HG02571 (cell line): ENCODE measurements at regions not wholly inside any gene's neighbourhood (a gene's known extent, or its start where the extent isn't known, plus 50 kb on each side); places are given as distances from the start of the nearest gene placed in this dataset.

Source experiments
- ATAC-seq: cut with Tn5 transposase; IDR thresholded peaks from one replicate; pipeline ENCODE4 v1.9.1; 2021; ENCODE audit warnings: mild to moderate bottlenecking, moderate library complexity; ENCODE audit not compliant: unreplicated experiment

DNA sequence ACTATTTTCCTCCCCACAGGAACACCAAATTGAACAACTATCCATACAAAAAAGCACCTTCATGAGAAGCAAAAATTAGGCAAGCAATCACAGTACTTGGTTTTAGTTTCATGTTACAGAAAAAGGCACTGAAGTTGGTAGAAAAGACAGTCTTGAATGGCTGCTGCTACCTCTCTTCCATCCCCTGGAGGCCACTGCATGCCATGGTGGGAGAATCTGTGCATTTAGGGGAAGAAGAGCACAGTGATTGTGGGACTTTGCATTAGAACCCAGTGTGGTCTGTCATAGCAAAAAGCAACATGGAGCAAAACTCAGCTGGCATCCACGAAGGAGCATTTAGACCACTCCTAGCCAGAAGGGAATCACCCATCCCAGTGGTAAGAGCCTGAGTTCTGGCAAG is 941.9 kb downstream of the PCDH18 start:
- ATAC-seq: no peak

DNA sequence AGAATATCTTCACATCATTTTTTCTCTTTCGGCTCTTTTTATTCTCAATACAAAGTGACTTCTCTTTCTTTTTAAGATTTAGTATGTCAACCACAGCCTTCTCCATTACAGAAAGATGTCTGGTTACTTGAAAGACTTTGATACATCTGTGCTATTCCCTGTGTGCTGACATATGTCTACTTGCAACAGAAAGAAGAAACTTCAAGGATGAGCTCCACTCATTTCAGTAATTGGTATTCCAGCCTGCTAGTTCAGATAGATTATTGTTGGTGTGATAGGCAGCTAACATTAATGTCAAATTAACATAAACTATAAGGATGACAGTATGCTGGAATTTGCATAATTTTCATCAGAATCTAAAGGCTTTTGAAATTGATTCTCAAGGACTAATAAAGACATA is 948.7 kb downstream of the PCDH18 start:
- ATAC-seq: no peak

DNA sequence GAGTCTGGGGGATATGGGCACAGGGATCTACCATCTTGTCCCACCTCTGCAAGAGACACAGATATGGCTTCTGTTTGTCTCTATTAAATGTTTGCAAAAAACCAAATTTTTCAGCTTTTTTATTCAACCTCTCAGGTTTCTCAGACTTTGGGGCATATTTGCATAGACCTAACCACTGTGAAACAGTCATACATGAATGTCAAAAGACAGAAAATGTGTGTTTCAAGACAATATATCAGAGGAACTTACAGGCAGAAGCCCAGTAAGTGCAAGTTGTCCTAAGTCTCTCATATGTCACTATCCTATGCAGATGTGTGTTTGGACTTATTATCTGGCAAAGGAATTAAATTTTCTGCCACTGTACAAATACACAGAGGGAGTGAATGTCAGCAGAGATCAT is 951.2 kb downstream of the PCDH18 start:
- ATAC-seq: no peak

- no peak for ATAC-seq
These were observed 957.1 kb downstream of the PCDH18 start for GRCh38 chr4:136575146-136575545.

- ATAC-seq: no peak
These were observed 958.8 kb downstream of the PCDH18 start for GRCh38 chr4:136573460-136573859.

DNA sequence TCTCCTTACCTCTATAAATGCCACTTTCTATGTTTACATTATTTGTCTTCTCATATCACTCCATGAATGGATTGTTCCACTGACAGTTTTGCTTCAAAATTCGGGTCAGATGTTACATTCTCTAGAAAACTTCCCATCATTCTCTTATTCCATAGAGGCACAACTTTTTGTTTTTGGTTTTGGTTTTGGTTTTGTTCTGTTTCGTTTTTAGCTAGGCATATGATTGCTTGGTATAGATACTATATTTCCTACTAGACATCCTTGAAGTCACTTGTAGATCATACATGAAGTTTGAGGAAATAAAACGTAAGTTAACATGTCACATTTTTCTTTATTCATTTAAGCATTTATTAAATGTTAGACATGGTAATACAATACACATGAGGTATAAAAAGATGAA is 961.0 kb downstream of the PCDH18 start:
- no peak for ATAC-seq

GRCh38 chr4:136562834-136563233 is 969.5 kb downstream of the PCDH18 start:
- ATAC-seq: no peak

- ATAC-seq: no peak
These were observed 973.3 kb downstream of the PCDH18 start for GRCh38 chr4:136558940-136559494.

DNA sequence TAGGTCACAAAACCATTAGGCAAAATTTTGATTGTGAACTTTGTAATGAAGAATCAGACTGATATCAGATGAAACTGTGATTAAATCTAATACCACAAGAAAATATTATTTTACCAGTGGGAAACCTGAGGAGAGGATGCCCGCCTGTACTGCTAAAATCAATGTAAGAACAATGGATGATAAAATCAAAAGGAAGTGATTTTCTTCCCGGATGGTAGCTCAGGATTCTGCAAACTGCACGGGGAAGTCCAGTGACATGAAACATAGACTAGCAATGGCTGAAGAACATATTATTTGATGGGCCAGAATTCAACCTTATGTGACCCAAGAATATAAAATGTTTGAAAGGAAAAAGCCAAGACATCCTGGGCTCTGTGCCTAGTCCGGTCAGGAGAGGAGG is 974.9 kb downstream of the PCDH18 start:
- ATAC-seq: no peak

GRCh38 chr4:136554033-136554432 is 978.3 kb downstream of the PCDH18 start:
- no peak for ATAC-seq

- ATAC-seq: no peak
These were observed 980.5 kb downstream of the PCDH18 start for GRCh38 chr4:136551753-136552152.

DNA sequence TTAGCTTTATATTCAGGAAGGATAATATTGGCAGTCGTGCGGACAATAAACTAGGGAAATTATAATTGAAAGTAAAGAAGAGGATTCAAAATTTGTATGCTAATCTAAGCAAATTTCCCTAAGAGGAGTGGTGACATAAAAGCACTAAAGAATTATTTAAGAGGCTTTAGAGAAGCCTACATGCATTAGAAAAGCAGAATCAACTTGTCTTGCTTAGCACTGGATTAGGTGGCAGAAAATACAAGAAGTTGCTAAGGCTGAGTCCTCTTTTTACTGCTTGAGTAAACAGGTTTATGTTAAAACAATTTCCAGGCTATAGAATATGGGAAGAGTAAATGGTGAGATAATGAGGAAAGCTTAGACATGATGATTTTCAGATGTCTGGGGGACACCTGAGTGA is 991.5 kb downstream of the PCDH18 start:
- no peak for ATAC-seq

DNA sequence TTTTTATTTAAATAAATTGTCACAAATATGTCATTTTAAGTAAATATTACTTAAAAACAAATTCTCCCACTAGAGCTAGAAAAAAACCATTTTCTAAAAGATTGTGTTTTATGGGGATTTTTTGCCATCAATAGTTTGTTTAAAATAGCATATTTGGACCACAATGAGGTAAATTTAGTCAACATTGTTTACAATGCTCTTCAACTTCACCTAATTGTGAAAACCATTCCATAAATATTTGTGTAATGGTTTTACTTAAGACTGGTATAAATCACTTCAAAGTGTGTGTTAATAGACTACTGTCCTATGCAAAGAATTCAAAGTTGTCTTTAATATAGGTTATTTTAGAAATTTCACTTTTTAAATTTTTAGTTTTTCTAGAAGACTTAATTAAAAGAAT is 1004.2 kb downstream of the PCDH18 start:
- no peak for ATAC-seq

DNA sequence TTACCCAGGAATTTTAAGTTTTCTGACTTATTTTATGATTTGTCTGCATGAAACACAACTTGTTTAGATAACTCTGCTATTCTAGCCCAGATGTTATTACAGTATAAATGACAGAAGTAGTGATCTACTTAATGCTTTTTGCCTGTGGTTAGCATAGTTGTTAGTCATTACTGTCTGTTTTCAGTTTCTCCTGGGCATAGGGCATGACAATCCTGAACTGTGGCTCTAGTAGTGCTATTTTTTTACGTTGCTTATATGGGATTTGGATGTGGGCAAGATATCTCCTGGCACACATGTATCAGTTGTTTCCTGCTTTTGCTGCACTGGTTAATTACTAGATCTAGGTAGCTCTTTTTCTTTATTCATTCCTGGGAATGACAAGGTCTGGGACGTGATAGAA is 1005.8 kb downstream of the PCDH18 start:
- ATAC-seq: no peak

- no peak for ATAC-seq
These were observed 1008.3 kb downstream of the PCDH18 start for GRCh38 chr4:136524039-136524438.

DNA sequence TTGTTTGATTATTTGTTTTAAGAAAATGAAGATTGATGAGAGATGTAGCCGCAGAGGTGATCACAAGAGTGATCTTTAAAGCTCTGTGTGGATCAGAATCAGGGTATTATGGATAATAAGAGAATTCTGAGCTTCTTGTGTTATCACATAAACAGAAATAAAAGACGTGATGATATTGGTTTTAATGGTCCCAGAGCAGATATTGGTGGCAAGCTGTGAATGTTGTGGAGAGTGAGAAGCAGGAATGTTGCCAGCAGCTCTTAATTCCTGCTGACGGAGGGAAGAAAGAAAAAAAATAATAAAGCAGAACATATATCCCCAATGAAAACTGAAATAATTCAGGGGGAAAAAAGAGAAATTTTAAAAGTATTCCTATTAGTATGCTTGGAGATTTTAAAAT is 1015.9 kb downstream of the PCDH18 start:
- ATAC-seq: no peak

- ATAC-seq: no peak
These were observed 1027.3 kb downstream of the PCDH18 start for GRCh38 chr4:136505020-136505419.

- ATAC-seq: no peak
These were observed 1036.4 kb downstream of the PCDH18 start for GRCh38 chr4:136495851-136496250.

DNA sequence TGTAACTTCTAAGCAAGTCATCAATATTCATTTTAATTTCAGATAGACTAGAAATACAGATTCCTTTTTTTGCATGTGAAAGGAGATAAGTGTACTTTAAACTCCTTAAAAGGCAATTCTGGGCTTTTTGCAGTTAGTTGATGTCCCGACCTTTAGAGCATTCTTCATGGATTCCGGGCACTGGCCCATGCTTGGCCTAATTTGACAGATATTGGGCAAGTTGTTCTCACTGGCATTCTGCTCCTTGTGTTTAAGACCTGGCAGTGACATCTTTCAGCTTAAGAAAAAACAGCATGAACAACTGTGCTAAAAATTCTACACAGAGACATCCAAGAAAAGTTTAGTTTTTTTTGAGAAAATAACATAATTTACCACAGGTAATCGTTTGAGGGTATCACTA is 1037.2 kb downstream of the PCDH18 start:
- no peak for ATAC-seq

GRCh38 chr4:136489101-136489500 is 1043.2 kb downstream of the PCDH18 start:
- no peak for ATAC-seq

GRCh38 chr4:136484996-136485395 is 1047.3 kb downstream of the PCDH18 start:
- no peak for ATAC-seq

GRCh38 chr4:136476753-136477152 is 1055.5 kb downstream of the PCDH18 start:
- ATAC-seq: no peak

DNA sequence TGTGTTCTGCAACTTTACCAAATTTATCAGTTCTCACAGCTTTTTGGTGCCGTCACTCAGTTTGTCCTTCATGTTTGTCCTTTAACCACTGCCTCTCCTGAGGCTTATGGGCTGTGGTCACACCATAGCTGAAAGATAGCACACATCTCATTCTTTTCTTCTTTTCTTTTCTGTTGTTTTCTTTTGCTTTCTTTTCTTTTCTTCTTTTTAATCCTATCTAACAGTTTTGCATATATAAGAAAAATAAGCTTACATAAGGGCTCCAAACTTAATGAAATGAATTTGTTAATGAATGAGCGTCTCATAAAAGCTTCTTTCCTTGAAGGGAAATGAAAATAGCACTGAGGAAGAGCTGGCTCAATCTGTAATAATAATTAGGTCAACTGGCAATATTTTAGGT is 1061.2 kb downstream of the PCDH18 start:
- no peak for ATAC-seq

DNA sequence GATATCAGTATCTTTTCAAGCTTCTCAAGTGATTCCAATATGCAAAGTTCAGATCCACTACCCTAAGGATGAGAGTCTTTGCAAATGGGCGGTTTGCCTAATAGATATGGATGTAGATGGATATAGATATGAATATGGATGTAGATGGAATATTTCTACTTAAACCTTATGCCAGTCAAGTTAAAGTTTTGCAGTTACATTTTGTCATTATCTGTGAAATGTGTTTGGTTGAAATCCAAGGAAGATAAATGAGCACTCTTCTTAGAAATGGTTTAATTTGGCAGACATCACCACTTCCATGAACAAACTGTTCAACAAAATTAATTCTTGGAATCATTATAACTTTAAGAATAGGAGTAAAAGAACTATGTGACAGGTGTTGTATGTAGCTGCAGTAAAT is 1066.6 kb downstream of the PCDH18 start:
- ATAC-seq: no peak
